GM21390 (cell line): ENCODE measurements at regions not wholly inside any gene's neighbourhood (a gene's known extent, or its start where the extent isn't known, plus 50 kb on each side); places are given as distances from the start of the nearest gene placed in this dataset.
"Not testable (repeated sequence)": the region's sequence is repeated elsewhere in the genome, so short reads cannot be mapped to it uniquely, and the experiment has no call there.

Experiments used
- ATAC-seq: cut with Tn5 transposase; IDR thresholded peaks from one replicate; pipeline ENCODE4 v1.9.1; 2021; ENCODE audit not compliant: unreplicated experiment

GRCh38 chr5:158456241-158456640, 597.3 kb upstream of the CLINT1 start:
- ATAC-seq: no peak

GRCh38 chr5:158451993-158452672, 593.2 kb upstream of the CLINT1 start:
- ATAC-seq: no peak

GRCh38 chr5:158451203-158451992, 592.5 kb upstream of the CLINT1 start:
- ATAC-seq: no peak

GRCh38 chr5:158450751-158451171, 591.8 kb upstream of the CLINT1 start:
- no peak for ATAC-seq

GRCh38 chr5:158446761-158447160, 587.8 kb upstream of the CLINT1 start:
- not testable (repeated sequence) for ATAC-seq

- not testable (repeated sequence) for ATAC-seq
Measured at GRCh38 chr5:158439204-158439603, 580.3 kb upstream of the CLINT1 start.

- ATAC-seq: no peak
Measured at GRCh38 chr5:158436271-158437065, 577.5 kb upstream of the CLINT1 start.

- ATAC-seq: peak; percentile 82
Measured at GRCh38 chr5:158435161-158435616, 576.2 kb upstream of the CLINT1 start.

GRCh38 chr5:158434749-158435148, 575.8 kb upstream of the CLINT1 start:
- peak; percentile 4 for ATAC-seq

GRCh38 chr5:158433634-158434033, 574.7 kb upstream of the CLINT1 start:
- no peak for ATAC-seq

- ATAC-seq: peak; percentile 38
Measured at GRCh38 chr5:158431369-158432029, 572.6 kb upstream of the CLINT1 start.

- no peak for ATAC-seq
Measured at GRCh38 chr5:158430798-158431167, 571.8 kb upstream of the CLINT1 start.

GRCh38 chr5:158430166-158430797, 571.3 kb upstream of the CLINT1 start:
- ATAC-seq: no peak

- no peak for ATAC-seq
Measured at GRCh38 chr5:158429564-158429963, 570.6 kb upstream of the CLINT1 start.

GRCh38 chr5:158423623-158424200, 564.8 kb upstream of the CLINT1 start:
- ATAC-seq: no peak

- no peak for ATAC-seq
Measured at GRCh38 chr5:158422653-158423515, 563.9 kb upstream of the CLINT1 start.

- ATAC-seq: no peak
Measured at GRCh38 chr5:158421319-158421718, 562.4 kb upstream of the CLINT1 start.

- no peak for ATAC-seq
Measured at GRCh38 chr5:158419186-158419585, 560.2 kb upstream of the CLINT1 start.

- ATAC-seq: no peak
Measured at GRCh38 chr5:158414780-158415179, 555.8 kb upstream of the CLINT1 start.
